Heart left ventricle (tissue), 13 donors: ENCODE measurements at regions not wholly inside any gene's neighbourhood (a gene's known extent, or its start where the extent isn't known, plus 50 kb on each side); places are given as distances from the start of the nearest gene placed in this dataset.

Experiments used
- CTCF ChIP-seq, 12 donors: fragments of 200-600 bp; sonication (generic) in 4 of 12; IDR thresholded peaks; one replicate each; pipeline versions ENCODE4 v1.5.0 to v1.8.0; 2018 to 2022; ENCODE audit warnings: antibody characterized with exemption in 12 of 12, mild to moderate bottlenecking in 5 of 12
- POLR2A ChIP-seq, 2 donors: fragments of 450-650 bp; IDR thresholded peaks; one replicate each; pipeline ENCODE4 v1.6.1; 2017; ENCODE audit warnings: antibody characterized with exemption in 2 of 2, mild to moderate bottlenecking in 2 of 2, moderate library complexity in 2 of 2
- donor health status: ischemic (EF 13 %, LVEDD 7.1; RV severe dilation, severe dysfunction).
- donor health status: DM: no; HTN: yes; CAD: no.
- donor health status: DM: no; HTN: no; CAD: no.
- donor health status: ischemic (EF 25% LVEDD 6.9; RV normal size, moderate dysfunction).
- donor health status: ischemic (EF 25% LVEDD 5.7; RV mildly dilated, moderate dysfunction).
- donor health status: ischemic (EF 35%, LVEDD 5.7; RV mildly dilated, moderate dysfunction).
- donor health status: nonischemic (EF 11% LVEDD 7.7; RV severe dilation, severe dysfunction).
- donor health status: DM: yes; HTN: yes; CAD: no.
- donor health status: PGD.
- donor health status: ischemic (EF 29% LVEDD 5.4; RV normal size, mild dysfunction).
- donor health status: nonischemic (EF 23%, LVEDD 6.1; RV moderate dilation, normal function).

DNA sequence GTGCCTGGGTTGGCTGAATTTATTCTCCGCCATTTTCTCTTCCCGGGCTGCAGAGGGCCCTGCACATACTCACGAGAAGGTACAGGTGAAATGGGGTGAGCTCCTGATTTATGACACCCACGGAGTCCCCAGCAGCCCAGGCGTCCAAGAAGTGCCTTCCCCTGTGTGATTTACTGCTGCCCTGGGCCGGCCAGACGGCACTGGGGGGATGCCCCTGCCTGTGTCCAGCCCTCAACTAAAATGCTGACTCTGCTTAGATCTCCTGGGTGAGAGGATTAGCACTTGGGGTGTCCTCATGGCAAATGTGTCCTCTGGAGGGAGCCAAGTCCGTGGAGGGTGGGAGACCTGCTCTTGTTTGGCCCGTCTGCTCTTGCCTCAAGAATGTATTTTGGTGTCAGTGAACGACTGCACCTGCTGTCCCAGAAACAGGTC lies 132.4 kb downstream of the MAF start:
- TF ChIP-seq CTCF (IDR thresholded peaks at IDR 0.05) (no peak), POLR2A (IDR thresholded peaks at IDR 0.05) (no peak)
